Liver (tissue), 8 donors: ENCODE measurements at regions not wholly inside any gene's neighbourhood (a gene's known extent, or its start where the extent isn't known, plus 50 kb on each side); places are given as distances from the start of the nearest gene placed in this dataset.

Experiments used
- DNase-seq: peaks from one replicate; pipeline ENCODE4 v3.0.0-alpha.2; 2017; ENCODE audit warnings: low spot score
- H3K27ac ChIP-seq, 2 donors: one replicate each; pipeline ENCODE4 v1.7.0; 2013; ENCODE audit warnings: inconsistent platforms in 2 of 2, low read length in 2 of 2, control low read depth in 1 of 2, low read depth in 1 of 2, mild to moderate bottlenecking in 1 of 2
- H3K27me3 ChIP-seq, 4 donors: one replicate each; pipeline versions ENCODE4 v1.6.1 to v1.7.0; 2013; ENCODE audit warnings: low read length in 3 of 4, inconsistent platforms in 1 of 4, mild to moderate bottlenecking in 1 of 4, moderate library complexity in 1 of 4; ENCODE audit not compliant: control insufficient read depth in 4 of 4, insufficient read depth in 4 of 4
- H3K36me3 ChIP-seq, 4 donors: one replicate each; pipeline versions ENCODE4 v1.6.1 to v1.7.0; 2013; ENCODE audit warnings: low read length in 3 of 4, mild to moderate bottlenecking in 3 of 4, low read depth in 1 of 4, moderate library complexity in 1 of 4; ENCODE audit not compliant: control insufficient read depth in 4 of 4, insufficient read depth in 3 of 4
- H3K4me1 ChIP-seq, 4 donors: one replicate each; pipeline versions ENCODE4 v1.6.1 to v1.7.0; 2013; ENCODE audit warnings: low read length in 3 of 4, mild to moderate bottlenecking in 3 of 4, moderate library complexity in 1 of 4; ENCODE audit not compliant: control insufficient read depth in 4 of 4, insufficient read depth in 4 of 4
- H3K4me3 ChIP-seq, 3 donors: one replicate each; pipeline versions ENCODE4 v1.6.1 to v1.7.0; 2013; ENCODE audit warnings: low read length in 3 of 3, control low read depth in 1 of 3, low read depth in 1 of 3, mild to moderate bottlenecking in 1 of 3
- H3K9ac ChIP-seq, 2 donors: one replicate each; pipeline ENCODE4 v1.7.0; 2013; ENCODE audit warnings: low read length in 2 of 2, mild to moderate bottlenecking in 2 of 2, moderate library complexity in 2 of 2, control low read depth in 1 of 2, low read depth in 1 of 2
- H3K9me3 ChIP-seq, 4 donors: one replicate each; pipeline versions ENCODE4 v1.6.1 to v1.7.0; 2013; ENCODE audit warnings: low read length in 3 of 4; ENCODE audit not compliant: control insufficient read depth in 4 of 4
- EGR1 ChIP-seq, 2 donors: IDR thresholded peaks; 2 replicates each; pipeline ENCODE4 v1.6.1; 2016 to 2018; ENCODE audit warnings: antibody characterized with exemption in 2 of 2, low read depth in 2 of 2
- FOXA1 ChIP-seq: IDR thresholded peaks from 2 replicates; pipeline ENCODE4 v1.6.1; 2016; ENCODE audit warnings: antibody characterized with exemption
- FOXA2 ChIP-seq: IDR thresholded peaks from 2 replicates; pipeline ENCODE4 v1.6.1; 2016; ENCODE audit warnings: antibody characterized with exemption
- GABPA ChIP-seq, 2 donors: IDR thresholded peaks in 1 of 2; conservative IDR thresholded peaks in 1 of 2; 2 replicates each; pipeline ENCODE4 v1.6.1; 2016; ENCODE audit warnings: antibody characterized with exemption in 2 of 2, mild to moderate bottlenecking in 1 of 2, moderate library complexity in 1 of 2
- HNF4A ChIP-seq, 2 donors: conservative IDR thresholded peaks; 2 replicates each; pipeline ENCODE4 v1.6.1; 2016; ENCODE audit warnings: antibody characterized with exemption in 2 of 2, mild to moderate bottlenecking in 2 of 2
- HNF4G ChIP-seq: IDR thresholded peaks from 2 replicates; pipeline ENCODE4 v1.6.1; 2016; ENCODE audit warnings: antibody characterized with exemption
- JUND ChIP-seq, 2 donors: IDR thresholded peaks; 2 replicates each; pipeline ENCODE4 v1.6.1; 2016; ENCODE audit warnings: antibody characterized with exemption in 2 of 2
- NR2F2 ChIP-seq: IDR thresholded peaks from 2 replicates; pipeline ENCODE4 v1.6.1; 2016; ENCODE audit warnings: antibody characterized with exemption
- RAD21 ChIP-seq, 2 donors: IDR thresholded peaks; 2 replicates each; pipeline ENCODE4 v1.6.1; 2016; ENCODE audit warnings: antibody characterized with exemption in 2 of 2, mild to moderate bottlenecking in 2 of 2
- RXRA ChIP-seq, 2 donors: IDR thresholded peaks; 2 replicates each; pipeline ENCODE4 v1.6.1; 2017 to 2018; ENCODE audit warnings: antibody characterized with exemption in 2 of 2, mild to moderate bottlenecking in 1 of 2
- SP1 ChIP-seq: IDR thresholded peaks from 2 replicates; pipeline ENCODE4 v1.6.1; 2018; ENCODE audit warnings: antibody characterized with exemption, mild to moderate bottlenecking
- TAF1 ChIP-seq: conservative IDR thresholded peaks from 2 replicates; pipeline ENCODE4 v1.6.1; 2016; ENCODE audit warnings: antibody characterized with exemption, mild to moderate bottlenecking
- YY1 ChIP-seq: IDR thresholded peaks from 2 replicates; pipeline ENCODE4 v1.6.1; 2016; ENCODE audit warnings: antibody characterized with exemption, mild to moderate bottlenecking
- WGBS: extraction: QIAGEN DNeasy Blood & Tissue Kit; methylation state at CpG from one replicate; pipeline ENCODE4 v1.1.7; 2013; 5-methylcytosine and 5-hydroxymethylcytosine counted together
- TF ChIP-seq, protein P1 (sequence below): IDR thresholded peaks from 2 replicates; pipeline ENCODE4 v1.6.1; 2016; ENCODE audit warnings: antibody characterized with exemption
- TF ChIP-seq, protein P2 (sequence below): IDR thresholded peaks from 2 replicates; pipeline ENCODE4 v1.6.1; 2016; ENCODE audit warnings: antibody characterized with exemption
- TF ChIP-seq, protein P3 (sequence below): fragments of 150-350 bp; IDR thresholded peaks from 2 replicates; pipeline ENCODE4 v1.5.1; 2017; ENCODE audit warnings: improper control_type of control experiment, low read depth, low read length; ENCODE audit not compliant: missing input control
- TF ChIP-seq, protein P4 (sequence below): IDR thresholded peaks from 2 replicates; pipeline ENCODE4 v1.6.1; 2016; ENCODE audit warnings: antibody characterized with exemption
- TF ChIP-seq, protein P5 (sequence below): IDR thresholded peaks from 2 replicates; pipeline ENCODE4 v1.6.1; 2016; ENCODE audit warnings: antibody characterized with exemption, mild to moderate bottlenecking
- donor health status: healthy.
- donor health status: healthy.
- donor health status: healthy.
- donor health status: healthy.
- donor health status: healthy.

DNA sequence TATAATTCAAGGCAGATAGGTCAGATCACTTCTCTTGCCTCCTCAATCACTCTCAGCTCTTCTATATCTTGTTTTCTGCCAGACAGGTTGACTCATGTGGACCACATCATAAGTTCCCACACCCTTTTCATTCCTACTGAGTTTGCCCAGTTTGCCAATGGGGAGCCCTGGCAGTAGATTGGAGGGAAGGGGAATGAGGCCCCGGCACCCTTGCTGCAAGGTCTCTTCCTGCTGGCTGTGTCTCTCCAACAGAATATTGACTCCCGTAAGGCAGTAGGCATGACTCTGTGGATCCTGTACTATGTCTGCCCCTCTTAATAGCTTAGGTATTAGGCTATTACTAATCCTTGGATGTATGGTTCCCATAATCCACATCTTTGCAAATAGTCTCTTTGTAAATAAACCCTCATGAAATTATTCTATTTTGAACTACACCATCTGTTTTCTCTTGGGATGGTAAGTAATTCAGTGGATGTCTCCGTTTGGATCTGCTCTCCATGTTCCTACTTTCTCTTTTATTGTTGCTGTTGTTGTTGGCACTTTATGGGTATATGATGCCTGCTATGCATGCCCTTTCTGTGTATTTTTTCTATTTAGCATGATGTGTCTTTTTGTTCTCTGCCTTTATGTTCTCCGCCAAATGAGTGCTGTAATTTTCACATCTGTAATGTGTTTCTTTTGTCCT lies 65.5 kb upstream of the DCBLD2 start:
- Histone ChIP-seq H3K4me1 (no peaks in the 10 kb centered on the region), H3K36me3 (no peaks in the 10 kb centered on the region), H3K9ac (no peak overlapping the region), H3K4me3 (no peak overlapping the region), H3K27me3 (peaks cover 0 to 2% (median 0%) of the 10 kb centered on the region in 4 donors), H3K9me3 (no peaks in the 10 kb centered on the region), H3K27ac (no peak overlapping the region)
- no peak for DNase-seq
- TF ChIP-seq TAF1 (no peak), FOXA2 (no peak), HNF4A (conservative IDR thresholded peaks at IDR 0.05) (no peak), EGR1 (IDR thresholded peaks at IDR 0.05; ENCODE audit: low read depth in 2 of 2) (no peak), FOXA1 (no peak), RXRA (IDR thresholded peaks at IDR 0.05) (no peak), NR2F2 (no peak), HNF4G (no peak), GABPA (IDR thresholded peaks at IDR 0.05 in 1 of 2, conservative IDR thresholded peaks at IDR 0.05 in 1 of 2) (no peak), RAD21 (IDR thresholded peaks at IDR 0.05) (no peak), YY1 (no peak), SP1 (no peak), JUND (IDR thresholded peaks at IDR 0.05) (no peak)
- TF ChIP-seq, protein P1, sequence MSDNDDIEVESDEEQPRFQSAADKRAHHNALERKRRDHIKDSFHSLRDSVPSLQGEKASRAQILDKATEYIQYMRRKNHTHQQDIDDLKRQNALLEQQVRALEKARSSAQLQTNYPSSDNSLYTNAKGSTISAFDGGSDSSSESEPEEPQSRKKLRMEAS = no peak
- TF ChIP-seq, protein P2, sequence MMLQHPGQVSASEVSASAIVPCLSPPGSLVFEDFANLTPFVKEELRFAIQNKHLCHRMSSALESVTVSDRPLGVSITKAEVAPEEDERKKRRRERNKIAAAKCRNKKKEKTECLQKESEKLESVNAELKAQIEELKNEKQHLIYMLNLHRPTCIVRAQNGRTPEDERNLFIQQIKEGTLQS = no peak
- TF ChIP-seq, protein P3, sequence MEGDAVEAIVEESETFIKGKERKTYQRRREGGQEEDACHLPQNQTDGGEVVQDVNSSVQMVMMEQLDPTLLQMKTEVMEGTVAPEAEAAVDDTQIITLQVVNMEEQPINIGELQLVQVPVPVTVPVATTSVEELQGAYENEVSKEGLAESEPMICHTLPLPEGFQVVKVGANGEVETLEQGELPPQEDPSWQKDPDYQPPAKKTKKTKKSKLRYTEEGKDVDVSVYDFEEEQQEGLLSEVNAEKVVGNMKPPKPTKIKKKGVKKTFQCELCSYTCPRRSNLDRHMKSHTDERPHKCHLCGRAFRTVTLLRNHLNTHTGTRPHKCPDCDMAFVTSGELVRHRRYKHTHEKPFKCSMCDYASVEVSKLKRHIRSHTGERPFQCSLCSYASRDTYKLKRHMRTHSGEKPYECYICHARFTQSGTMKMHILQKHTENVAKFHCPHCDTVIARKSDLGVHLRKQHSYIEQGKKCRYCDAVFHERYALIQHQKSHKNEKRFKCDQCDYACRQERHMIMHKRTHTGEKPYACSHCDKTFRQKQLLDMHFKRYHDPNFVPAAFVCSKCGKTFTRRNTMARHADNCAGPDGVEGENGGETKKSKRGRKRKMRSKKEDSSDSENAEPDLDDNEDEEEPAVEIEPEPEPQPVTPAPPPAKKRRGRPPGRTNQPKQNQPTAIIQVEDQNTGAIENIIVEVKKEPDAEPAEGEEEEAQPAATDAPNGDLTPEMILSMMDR = no peak
- TF ChIP-seq, protein P4, sequence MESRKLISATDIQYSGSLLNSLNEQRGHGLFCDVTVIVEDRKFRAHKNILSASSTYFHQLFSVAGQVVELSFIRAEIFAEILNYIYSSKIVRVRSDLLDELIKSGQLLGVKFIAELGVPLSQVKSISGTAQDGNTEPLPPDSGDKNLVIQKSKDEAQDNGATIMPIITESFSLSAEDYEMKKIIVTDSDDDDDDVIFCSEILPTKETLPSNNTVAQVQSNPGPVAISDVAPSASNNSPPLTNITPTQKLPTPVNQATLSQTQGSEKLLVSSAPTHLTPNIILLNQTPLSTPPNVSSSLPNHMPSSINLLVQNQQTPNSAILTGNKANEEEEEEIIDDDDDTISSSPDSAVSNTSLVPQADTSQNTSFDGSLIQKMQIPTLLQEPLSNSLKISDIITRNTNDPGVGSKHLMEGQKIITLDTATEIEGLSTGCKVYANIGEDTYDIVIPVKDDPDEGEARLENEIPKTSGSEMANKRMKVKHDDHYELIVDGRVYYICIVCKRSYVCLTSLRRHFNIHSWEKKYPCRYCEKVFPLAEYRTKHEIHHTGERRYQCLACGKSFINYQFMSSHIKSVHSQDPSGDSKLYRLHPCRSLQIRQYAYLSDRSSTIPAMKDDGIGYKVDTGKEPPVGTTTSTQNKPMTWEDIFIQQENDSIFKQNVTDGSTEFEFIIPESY = no peak
- TF ChIP-seq, protein P5, sequence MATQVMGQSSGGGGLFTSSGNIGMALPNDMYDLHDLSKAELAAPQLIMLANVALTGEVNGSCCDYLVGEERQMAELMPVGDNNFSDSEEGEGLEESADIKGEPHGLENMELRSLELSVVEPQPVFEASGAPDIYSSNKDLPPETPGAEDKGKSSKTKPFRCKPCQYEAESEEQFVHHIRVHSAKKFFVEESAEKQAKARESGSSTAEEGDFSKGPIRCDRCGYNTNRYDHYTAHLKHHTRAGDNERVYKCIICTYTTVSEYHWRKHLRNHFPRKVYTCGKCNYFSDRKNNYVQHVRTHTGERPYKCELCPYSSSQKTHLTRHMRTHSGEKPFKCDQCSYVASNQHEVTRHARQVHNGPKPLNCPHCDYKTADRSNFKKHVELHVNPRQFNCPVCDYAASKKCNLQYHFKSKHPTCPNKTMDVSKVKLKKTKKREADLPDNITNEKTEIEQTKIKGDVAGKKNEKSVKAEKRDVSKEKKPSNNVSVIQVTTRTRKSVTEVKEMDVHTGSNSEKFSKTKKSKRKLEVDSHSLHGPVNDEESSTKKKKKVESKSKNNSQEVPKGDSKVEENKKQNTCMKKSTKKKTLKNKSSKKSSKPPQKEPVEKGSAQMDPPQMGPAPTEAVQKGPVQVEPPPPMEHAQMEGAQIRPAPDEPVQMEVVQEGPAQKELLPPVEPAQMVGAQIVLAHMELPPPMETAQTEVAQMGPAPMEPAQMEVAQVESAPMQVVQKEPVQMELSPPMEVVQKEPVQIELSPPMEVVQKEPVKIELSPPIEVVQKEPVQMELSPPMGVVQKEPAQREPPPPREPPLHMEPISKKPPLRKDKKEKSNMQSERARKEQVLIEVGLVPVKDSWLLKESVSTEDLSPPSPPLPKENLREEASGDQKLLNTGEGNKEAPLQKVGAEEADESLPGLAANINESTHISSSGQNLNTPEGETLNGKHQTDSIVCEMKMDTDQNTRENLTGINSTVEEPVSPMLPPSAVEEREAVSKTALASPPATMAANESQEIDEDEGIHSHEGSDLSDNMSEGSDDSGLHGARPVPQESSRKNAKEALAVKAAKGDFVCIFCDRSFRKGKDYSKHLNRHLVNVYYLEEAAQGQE = no peak
- 87% methylated on average over 4 of the region's 4 CpGs for WGBS
